Fibroblast of pulmonary artery (primary cell): ENCODE measurements at regions not wholly inside any gene's neighbourhood (a gene's known extent, or its start where the extent isn't known, plus 50 kb on each side); places are given as distances from the start of the nearest gene placed in this dataset.
A peak's percentile ranks its signal among the peaks of the same experiment; 100 is the strongest.

Experiments
- DNase-seq: peaks from one replicate; pipeline ENCODE4 v3.0.0-alpha.2; 2010; ENCODE audit warnings: low read depth
- H3K4me3 ChIP-seq: replicated peaks from 2 replicates; pipeline ENCODE4 v1.5.1; 2011; ENCODE audit warnings: low read depth, mild to moderate bottlenecking, control low read depth, low read length, moderate library complexity
- CTCF ChIP-seq: IDR thresholded peaks from 2 replicates; pipeline ENCODE4 v1.5.1; 2011; ENCODE audit warnings: mild to moderate bottlenecking, control low read depth, low read length, inconsistent platforms; ENCODE audit errors: missing control alignments

- peak; percentile 34 for DNase-seq
- TF ChIP-seq CTCF = no peak
- H3K4me3 ChIP-seq = no peak overlapping the region
Measured at GRCh38 chr13:61156753-61157152, 258.9 kb downstream of the PCDH20 start.

GRCh38 chr13:61151062-61151461 is 264.6 kb downstream of the PCDH20 start:
- no peak overlapping the region for H3K4me3 ChIP-seq
- no peak for DNase-seq
- TF ChIP-seq CTCF = no peak

GRCh38 chr13:61149331-61149730 is 266.3 kb downstream of the PCDH20 start:
- no peak for DNase-seq
- no peak for TF ChIP-seq CTCF
- H3K4me3 ChIP-seq = no peak overlapping the region

- peak; percentile 14 for DNase-seq
- no peak overlapping the region for H3K4me3 ChIP-seq
- TF ChIP-seq CTCF = no peak
Measured at GRCh38 chr13:61148691-61149315, 266.8 kb downstream of the PCDH20 start.

- no peak for DNase-seq
- H3K4me3 ChIP-seq = no peak overlapping the region
- no peak for TF ChIP-seq CTCF
Measured at GRCh38 chr13:61148211-61148610, 267.4 kb downstream of the PCDH20 start.

GRCh38 chr13:61146571-61146970 is 269.1 kb downstream of the PCDH20 start:
- no peak overlapping the region for H3K4me3 ChIP-seq
- no peak for TF ChIP-seq CTCF
- no peak for DNase-seq

- no peak for DNase-seq
- no peak overlapping the region for H3K4me3 ChIP-seq
- no peak for TF ChIP-seq CTCF
Measured at GRCh38 chr13:61146158-61146557, 269.5 kb downstream of the PCDH20 start.
